ENCODE measurements at regions not wholly inside any gene's neighbourhood (a gene's known extent, or its start where the extent isn't known, plus 50 kb on each side); places are given as distances from the start of the nearest gene placed in this dataset. TPM values are rescaled to one million over a fixed set of nuclear protein-coding genes. Genes with fewer than 3 reads are reported as not detected.

DNA sequence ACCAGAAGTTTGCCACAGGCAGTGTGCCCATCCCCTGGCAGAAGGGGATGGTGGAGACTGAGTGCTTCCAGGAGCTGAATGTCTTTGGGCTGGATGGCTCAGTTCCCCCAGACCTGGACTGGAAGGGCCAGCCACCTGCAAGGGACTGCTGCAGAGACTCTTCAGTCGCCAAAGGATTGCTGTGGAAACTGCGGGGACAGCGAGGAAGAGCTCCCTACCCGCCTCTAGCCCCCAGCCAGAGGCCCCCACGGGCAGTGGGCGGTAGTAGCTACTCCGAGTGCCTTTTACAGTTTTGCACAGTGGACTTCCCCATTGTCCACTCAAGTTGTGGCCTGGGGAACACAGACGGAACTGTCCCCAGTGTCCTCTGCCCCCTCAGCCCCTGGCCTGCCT, 138.5 kb downstream of the ZDHHC20 start:
- H3K36me3 ChIP-seq (ENCODE audit: control insufficient read depth in 4 of 4, insufficient read depth in 4 of 4, low read length in 4 of 4), result peaks cover 0 to 2% (median under 1%) of the 10 kb centered on the region in 4 donors
- TF ChIP-seq CTCF (IDR thresholded peaks at IDR 0.05; ENCODE audit: control extremely low read depth, extremely low read depth), result no peak
- no peak overlapping the region for H3K4me3 ChIP-seq
- no peak overlapping the region for H3K27ac ChIP-seq (ENCODE audit: low read depth in 1 of 2, low read length in 1 of 2)
- no peak overlapping the region for H3K9ac ChIP-seq (ENCODE audit: insufficient read depth in 1 of 2, low read length in 2 of 2)
- H3K4me1 ChIP-seq (ENCODE audit: control insufficient read depth in 5 of 5, insufficient read depth in 5 of 5, low read length in 5 of 5), result peaks cover 0 to 1% (median 0%) of the 10 kb centered on the region in 5 donors
- no peak for ATAC-seq (ENCODE audit: insufficient read depth, low FRiP score)
- 87 to 92% methylated on average over 8 of the region's 8 CpGs for WGBS, 2 donors
- no peak for DNase-seq
- no peaks in the 10 kb centered on the region for H3K27me3 ChIP-seq (ENCODE audit: control insufficient read depth in 3 of 3, insufficient read depth in 3 of 3, low read length in 2 of 3)
- H3K9me3 ChIP-seq (ENCODE audit: control insufficient read depth in 4 of 4, insufficient read depth in 3 of 4, low read length in 3 of 4), result peaks cover 0 to 2% (median 0%) of the 10 kb centered on the region in 4 donors

DNA sequence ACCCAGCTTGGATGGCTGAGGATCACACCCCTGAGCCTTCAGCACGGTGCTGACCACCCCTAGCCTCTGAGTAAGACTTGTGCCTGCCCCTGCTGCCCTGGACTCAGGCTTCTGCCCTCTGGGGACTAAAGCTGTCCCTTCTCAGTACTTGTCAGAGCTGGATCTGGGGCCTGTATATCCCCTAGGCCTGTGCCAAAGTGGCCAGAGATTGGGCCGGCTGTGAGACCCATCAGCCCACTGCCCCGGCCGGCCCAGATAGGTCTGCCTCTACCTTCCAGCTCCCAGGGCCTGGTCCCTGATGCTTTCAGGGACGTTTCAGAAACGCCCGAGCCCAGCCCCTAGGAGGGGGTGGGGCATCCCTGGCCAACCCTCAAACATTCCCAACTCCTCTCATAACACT, 137.8 kb downstream of the ZDHHC20 start:
- Histone ChIP-seq H3K9me3 (ENCODE audit: control insufficient read depth in 4 of 4, insufficient read depth in 3 of 4, low read length in 3 of 4) (peaks cover 0 to 2% (median 0%) of the 10 kb centered on the region in 4 donors), H3K4me1 (ENCODE audit: control insufficient read depth in 5 of 5, insufficient read depth in 5 of 5, low read length in 5 of 5) (peaks cover 0 to 7% (median 0%) of the 10 kb centered on the region in 5 donors), H3K27ac (ENCODE audit: low read depth in 1 of 2, low read length in 1 of 2) (no peak overlapping the region), H3K36me3 (ENCODE audit: control insufficient read depth in 4 of 4, insufficient read depth in 4 of 4, low read length in 4 of 4) (peaks cover 0 to 2% (median under 1%) of the 10 kb centered on the region in 4 donors), H3K9ac (ENCODE audit: insufficient read depth in 1 of 2, low read length in 2 of 2) (no peak overlapping the region), H3K4me3 (no peak overlapping the region), H3K27me3 (ENCODE audit: control insufficient read depth in 3 of 3, insufficient read depth in 3 of 3, low read length in 2 of 3) (no peaks in the 10 kb centered on the region)
- 76 to 84% methylated on average over 7 of the region's 7 CpGs for WGBS, 2 donors
- TF ChIP-seq CTCF (IDR thresholded peaks at IDR 0.05; ENCODE audit: control extremely low read depth, extremely low read depth), result no peak
- DNase-seq, result no peak
- ATAC-seq (ENCODE audit: insufficient read depth, low FRiP score), result no peak

DNA sequence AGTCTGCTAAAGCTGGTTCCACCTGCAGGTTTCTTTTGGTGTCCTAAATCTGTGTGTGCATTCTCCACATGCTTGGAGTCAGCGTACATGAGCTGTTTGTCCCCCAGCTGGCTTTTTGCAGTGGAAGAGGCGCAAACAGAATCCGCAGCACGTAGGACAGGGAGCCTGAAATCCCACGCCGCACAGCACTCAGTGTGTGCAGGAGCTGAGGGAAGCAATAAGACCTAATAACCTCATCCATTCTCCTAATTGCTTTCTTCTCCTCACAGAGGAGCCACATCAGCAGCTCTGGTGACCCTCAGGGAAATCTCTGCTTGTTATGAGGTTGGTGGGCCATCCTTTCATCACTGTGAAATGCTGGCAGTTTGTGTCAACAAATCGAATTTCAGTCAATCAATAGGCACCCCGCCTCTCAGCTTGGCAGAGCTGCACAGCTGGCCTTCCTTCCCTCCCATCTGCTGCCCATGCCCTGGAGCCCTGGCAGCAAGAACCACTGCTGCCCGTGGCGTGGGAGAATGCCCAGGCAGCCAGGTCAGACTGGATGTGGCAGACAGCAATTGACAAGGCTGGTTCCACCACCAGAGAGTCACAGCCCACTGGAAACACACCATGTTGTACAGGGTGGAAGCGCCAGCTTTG, 136.7 kb downstream of the ZDHHC20 start:
- no peak overlapping the region for H3K27ac ChIP-seq (ENCODE audit: low read depth in 1 of 2, low read length in 1 of 2)
- H3K9me3 ChIP-seq (ENCODE audit: control insufficient read depth in 4 of 4, insufficient read depth in 3 of 4, low read length in 3 of 4), result peaks cover 0 to 2% (median 0%) of the 10 kb centered on the region in 4 donors
- peaks cover 0 to 2% (median under 1%) of the 10 kb centered on the region in 4 donors for H3K36me3 ChIP-seq (ENCODE audit: control insufficient read depth in 4 of 4, insufficient read depth in 4 of 4, low read length in 4 of 4)
- WGBS, 2 donors, result 77 to 86% methylated on average over 10 to 11 of the region's 11 CpGs
- DNase-seq (no peak), ATAC-seq (ENCODE audit: insufficient read depth, low FRiP score) (no peak)
- no peak overlapping the region for H3K4me3 ChIP-seq
- H3K9ac ChIP-seq (ENCODE audit: insufficient read depth in 1 of 2, low read length in 2 of 2), result no peak overlapping the region
- H3K4me1 ChIP-seq (ENCODE audit: control insufficient read depth in 5 of 5, insufficient read depth in 5 of 5, low read length in 5 of 5), result peaks cover 0 to 7% (median 0%) of the 10 kb centered on the region in 5 donors
- no peak for TF ChIP-seq CTCF (IDR thresholded peaks at IDR 0.05; ENCODE audit: control extremely low read depth, extremely low read depth)
- no peaks in the 10 kb centered on the region for H3K27me3 ChIP-seq (ENCODE audit: control insufficient read depth in 3 of 3, insufficient read depth in 3 of 3, low read length in 2 of 3)

Small RNAs in the stretch of these regions (small RNA-seq; reads per million reads assigned to genes)
- not detected for gene AL158032.2 (ENCODE audit: low replicate concordance)
